Liver (tissue), 3 donors: ENCODE measurements at regions not wholly inside any gene's neighbourhood (a gene's known extent, or its start where the extent isn't known, plus 50 kb on each side); places are given as distances from the start of the nearest gene placed in this dataset.

ENCODE experiments used
- ATF3 ChIP-seq: IDR thresholded peaks from 2 replicates; pipeline ENCODE4 v1.6.1; 2016; ENCODE audit warnings: antibody characterized with exemption
- CTCF ChIP-seq: fragments of 150-350 bp; IDR thresholded peaks from 2 replicates; pipeline ENCODE4 v1.5.1; 2017; ENCODE audit warnings: improper control_type of control experiment, low read depth, low read length; ENCODE audit not compliant: missing input control
- FOXA1 ChIP-seq: IDR thresholded peaks from 2 replicates; pipeline ENCODE4 v1.6.1; 2016; ENCODE audit warnings: antibody characterized with exemption
- donor health status: healthy.
- donor health status: healthy.

- no peak for TF ChIP-seq CTCF
- TF ChIP-seq ATF3: no peak
- no peak for TF ChIP-seq FOXA1
These were observed 430.3 kb downstream of the ZNF536 start for GRCh38 chr19:30802424-30803013.
